PC-3 (cell line): ENCODE measurements at regions not wholly inside any gene's neighbourhood (a gene's known extent, or its start where the extent isn't known, plus 50 kb on each side); places are given as distances from the start of the nearest gene placed in this dataset.

ENCODE experiments used
- ATAC-seq: fragments of 200-7000 bp; cut with Tn5 transposase; 2 replicates; pipeline ENCODE4 v1.9.1; 2020; ENCODE audit warnings: mild to moderate bottlenecking, moderate library complexity
- BruUV-seq: library from RNA; stranded (reverse); fragments of 400-500 nt; replicated peaks from 2 replicates; lab custom pipeline; 2021; lab: Mats Ljungman, UMichigan
- CTCF ChIA-PET: fragments of 300-600 bp; sonication (Branson Sonifier 250); formaldehyde crosslinking; loops from one replicate; lab custom pipeline; 2022; ENCODE audit warnings: antibody characterized with exemption; lab: Charles Lee
- POLR2A ChIA-PET: fragments of 300-600 bp; sonication (Branson Sonifier 250); formaldehyde crosslinking; loops from one replicate; lab custom pipeline; 2022; ENCODE audit warnings: antibody characterized with exemption; ENCODE audit not compliant: unreplicated experiment; lab: Charles Lee
- DNase-seq: peaks from one replicate; pipeline ENCODE4 v3.0.0-alpha.2; 2015
- H2AFZ ChIP-seq: fragments of 300-600 bp; sonication (generic); 2 replicates; pipeline ENCODE4 v1.6.0; 2016; ENCODE audit warnings: antibody characterized with exemption, low read length
- H3F3A ChIP-seq: fragments of 300-600 bp; sonication (generic); one replicate; pipeline ENCODE4 v1.6.0; 2017; ENCODE audit warnings: antibody characterized with exemption, low read length, control low read depth, mild to moderate bottlenecking; ENCODE audit not compliant: unreplicated experiment
- H3K27ac ChIP-seq: fragments of 300-600 bp; sonication (generic); 2 replicates; pipeline ENCODE4 v1.5.1; 2016; ENCODE audit warnings: mild to moderate bottlenecking, low read length
- H3K27me3 ChIP-seq: fragments of 300-600 bp; sonication (generic); 2 replicates; pipeline ENCODE4 v1.6.1; 2016; ENCODE audit warnings: low read length, mixed read lengths
- H3K36me3 ChIP-seq: fragments of 300-600 bp; sonication (generic); 2 replicates; pipeline ENCODE4 v1.6.1; 2016; ENCODE audit warnings: low read depth, mixed run types, low read length, mixed read lengths
- H3K4me1 ChIP-seq: fragments of 300-600 bp; sonication (generic); 2 replicates; pipeline ENCODE4 v1.5.1; 2016; ENCODE audit warnings: low read length; ENCODE audit not compliant: insufficient read depth
- H3K4me2 ChIP-seq: fragments of 300-600 bp; sonication (generic); 2 replicates; pipeline ENCODE4 v1.6.0; 2016; ENCODE audit warnings: low read length
- H3K4me3 ChIP-seq: fragments of 300-600 bp; sonication (generic); 2 replicates; pipeline ENCODE4 v1.5.1; 2016; ENCODE audit warnings: mild to moderate bottlenecking, low read length, mixed read lengths
- H3K79me2 ChIP-seq: fragments of 300-600 bp; sonication (generic); 2 replicates; pipeline ENCODE4 v1.6.1; 2017; ENCODE audit warnings: low read length, mixed read lengths
- H3K9ac ChIP-seq: fragments of 300-600 bp; sonication (generic); 2 replicates; pipeline ENCODE4 v1.6.0; 2016; ENCODE audit warnings: mild to moderate bottlenecking, low read length
- H3K9me2 ChIP-seq: fragments of 300-600 bp; sonication (generic); replicated peaks from 2 replicates; pipeline ENCODE4 v1.6.1; 2016; ENCODE audit warnings: mixed run types, low read length, mixed read lengths
- H3K9me3 ChIP-seq: fragments of 300-600 bp; sonication (generic); 2 replicates; pipeline ENCODE4 v1.6.1; 2016; ENCODE audit warnings: low read length, mixed read lengths
- H4K20me1 ChIP-seq: fragments of 300-600 bp; sonication (generic); 2 replicates; pipeline ENCODE4 v1.6.1; 2016; ENCODE audit warnings: low read length, mixed read lengths
- CTCF ChIP-seq: fragments of 300-600 bp; sonication (generic); conservative IDR thresholded peaks from 2 replicates; pipeline ENCODE4 v1.5.1; 2017; ENCODE audit warnings: antibody characterized with exemption, low read depth, mild to moderate bottlenecking, low read length
- EZH2 ChIP-seq: fragments of 300-600 bp; sonication (generic); IDR thresholded peaks from one replicate; pipeline ENCODE4 v1.6.1; 2017; ENCODE audit warnings: antibody characterized with exemption, mild to moderate bottlenecking, low read length; ENCODE audit not compliant: unreplicated experiment
- EZH2phosphoT487 ChIP-seq: fragments of 300-600 bp; sonication (generic); IDR thresholded peaks from 2 replicates; pipeline ENCODE4 v1.6.1; 2018; ENCODE audit warnings: mild to moderate bottlenecking, antibody characterized with exemption, low read length, borderline replicate concordance
- intact Hi-C: fragments of 100-400 bp; cut with micrococcal nuclease; formaldehyde crosslinking; loops from 2 replicates; pipeline ENCODE4 v1.9.0; 2023

DNA sequence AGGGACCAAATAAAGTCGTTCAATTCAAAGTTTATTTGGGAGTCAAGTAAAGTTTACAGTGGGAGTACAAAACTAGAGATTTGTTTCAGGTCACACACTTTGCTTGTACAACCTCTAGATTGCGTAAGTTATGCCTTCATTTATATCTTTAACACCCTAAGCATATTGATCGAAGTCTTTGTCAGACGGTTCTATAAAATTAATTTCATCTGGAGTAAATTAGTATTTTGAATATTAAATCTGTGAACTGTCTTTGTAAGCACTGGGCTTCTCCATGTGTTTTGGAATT lies 119.7 kb downstream of the ACAA2 start:
- intact Hi-C loops, result loop anchor here (10.0 kb wide), 1 partner anchor 129 kb away; the partner anchor contains the start of gene LIPG
- no peak overlapping the region for H3K9ac ChIP-seq
- H2AFZ ChIP-seq, result no peak overlapping the region
- no peak overlapping the region for H3K4me2 ChIP-seq
- H3K79me2 ChIP-seq, result no peaks in the 10 kb centered on the region
- DNase-seq (no peak), ATAC-seq (no peak)
- CTCF ChIA-PET, result interaction anchor here (0.6 kb wide), 1 partner anchor 381 kb away, joined by 3 read pairs; no protein-coding TSS in a partner anchor
- H4K20me1 ChIP-seq, result no peaks in the 10 kb centered on the region
- peaks cover 30% of the 10 kb centered on the region for H3K4me1 ChIP-seq
- no peaks in the 10 kb centered on the region for H3K9me2 ChIP-seq
- POLR2A ChIA-PET, result no interaction called here
- no peaks in the 10 kb centered on the region for H3K27me3 ChIP-seq
- TF ChIP-seq EZH2 (no peak), EZH2phosphoT487 (no peak), CTCF (no peak)
- no peak overlapping the region for H3K27ac ChIP-seq
- H3K4me3 ChIP-seq, result no peak overlapping the region
- no peaks in the 10 kb centered on the region for H3K9me3 ChIP-seq
- H3K36me3 ChIP-seq, result no peaks in the 10 kb centered on the region
- no TSS peak for BruUV-seq
- peaks cover 7% of the 10 kb centered on the region for H3F3A ChIP-seq

- Histone ChIP-seq H3K79me2 (no peaks in the 10 kb centered on the region), H3K4me2 (no peak overlapping the region), H3K9me3 (no peaks in the 10 kb centered on the region), H3K4me1 (peaks cover 29% of the 10 kb centered on the region), H3F3A (peaks cover 7% of the 10 kb centered on the region), H3K9me2 (no peaks in the 10 kb centered on the region), H3K4me3 (no peak overlapping the region), H3K27me3 (no peaks in the 10 kb centered on the region), H3K9ac (no peak overlapping the region), H3K36me3 (no peaks in the 10 kb centered on the region), H4K20me1 (no peaks in the 10 kb centered on the region), H2AFZ (no peak overlapping the region), H3K27ac (no peak overlapping the region)
- no peak for ATAC-seq
- no peak for TF ChIP-seq EZH2
- TF ChIP-seq CTCF, result no peak
- no peak for TF ChIP-seq EZH2phosphoT487
- ChIA-PET CTCF (interaction anchor here (0.7 kb wide), 1 partner anchor 165 kb away, joined by 3 read pairs; no protein-coding TSS in a partner anchor), POLR2A (no interaction called here)
- no TSS peak for BruUV-seq
- intact Hi-C loops, result loop anchor here (10.0 kb wide), 1 partner anchor 128 kb away; the partner anchor contains the start of gene LIPG
- no peak for DNase-seq
Observed at GRCh38 chr18:49692906-49693716, 120.2 kb downstream of the ACAA2 start.

DNA sequence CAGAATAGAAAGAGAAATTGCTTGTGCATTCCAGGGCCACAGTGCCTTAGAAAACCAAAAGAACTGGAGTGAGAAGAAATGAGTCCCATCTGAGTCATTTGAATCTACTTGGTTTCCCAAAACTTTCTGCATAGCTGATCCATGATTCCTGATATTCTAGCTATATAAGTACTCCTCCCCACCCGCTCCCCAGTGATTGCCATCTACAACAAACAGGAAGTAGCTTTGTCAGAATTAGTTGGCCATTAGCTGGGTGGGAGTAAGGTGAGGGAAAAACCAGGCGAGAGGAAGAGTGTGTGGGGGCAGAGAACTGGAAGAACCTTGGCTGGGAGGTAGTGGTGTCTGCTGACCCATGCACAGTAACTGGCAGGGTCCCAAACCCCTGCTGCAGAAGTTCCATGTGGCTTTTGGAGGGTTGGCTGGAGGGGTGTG lies 122.1 kb downstream of the ACAA2 start:
- H2AFZ ChIP-seq, result no peak overlapping the region
- POLR2A ChIA-PET, result no interaction called here
- peak overlapping the region; percentile 79 for H3K4me2 ChIP-seq
- ATAC-seq (peak; percentile 79), DNase-seq (peak; percentile 81)
- H3F3A ChIP-seq, result peaks cover 7% of the 10 kb centered on the region
- no peaks in the 10 kb centered on the region for H3K9me2 ChIP-seq
- CTCF ChIA-PET, result interaction anchor here (1.1 kb wide), 1 partner anchor 167 kb away, joined by 3 read pairs; no protein-coding TSS in a partner anchor
- peaks cover 21% of the 10 kb centered on the region for H3K4me1 ChIP-seq
- H3K79me2 ChIP-seq, result no peaks in the 10 kb centered on the region
- no TSS peak for BruUV-seq
- H3K36me3 ChIP-seq, result no peaks in the 10 kb centered on the region
- H4K20me1 ChIP-seq, result no peaks in the 10 kb centered on the region
- peak overlapping the region; percentile 100 for H3K27ac ChIP-seq
- H3K4me3 ChIP-seq, result peak overlapping the region; percentile 46; the same call in 1 of the 2 replicates
- H3K27me3 ChIP-seq, result no peaks in the 10 kb centered on the region
- TF ChIP-seq CTCF (no peak), EZH2phosphoT487 (no peak), EZH2 (no peak)
- peak overlapping the region; percentile 97 for H3K9ac ChIP-seq
- intact Hi-C loops, result loop anchor here (2.0 to 10.0 kb wide), 2 partner anchors 34 to 126 kb away; partner anchors contain the start of gene LIPG
- no peaks in the 10 kb centered on the region for H3K9me3 ChIP-seq
